Lower lobe of right lung (tissue), 2 donors: ENCODE measurements at regions not wholly inside any gene's neighbourhood (a gene's known extent, or its start where the extent isn't known, plus 50 kb on each side); places are given as distances from the start of the nearest gene placed in this dataset.

Source experiments
- ATAC-seq, 2 donors: fragments of 200-7000 bp; cut with Tn5 transposase; one replicate each; pipeline ENCODE4 v1.9.1; 2020 to 2022; ENCODE audit warnings: mild to moderate bottlenecking in 2 of 2, moderate library complexity in 2 of 2
- DNase-seq: peaks from one replicate; pipeline ENCODE4 v3.0.0-alpha.2; 2020
- H3K27ac ChIP-seq: fragments of 200-600 bp; one replicate; pipeline ENCODE4 v1.8.0; 2022
- H3K27me3 ChIP-seq: fragments of 200-600 bp; one replicate; pipeline ENCODE4 v1.8.0; 2022; ENCODE audit warnings: low read depth
- H3K36me3 ChIP-seq: fragments of 200-600 bp; one replicate; pipeline ENCODE4 v1.8.0; 2022; ENCODE audit warnings: mild to moderate bottlenecking
- H3K4me1 ChIP-seq: fragments of 200-600 bp; one replicate; pipeline ENCODE4 v1.8.0; 2022
- H3K4me3 ChIP-seq: fragments of 200-600 bp; one replicate; pipeline ENCODE4 v1.8.0; 2022; ENCODE audit warnings: mild to moderate bottlenecking
- H3K9me3 ChIP-seq: fragments of 200-600 bp; one replicate; pipeline ENCODE4 v1.8.0; 2022
- intact Hi-C: fragments of 100-400 bp; cut with DNase I; formaldehyde crosslinking; loops from one replicate; pipeline ENCODE4 v1.11.0; 2022
- TF ChIP-seq, protein P1 (sequence below): fragments of 200-600 bp; IDR thresholded peaks from one replicate; pipeline ENCODE4 v1.8.0; 2022; ENCODE audit warnings: antibody characterized with exemption, mild to moderate bottlenecking
- donor health status: DM: no; HTN: yes; CAD: no; lungs with severe emphysema.

DNA sequence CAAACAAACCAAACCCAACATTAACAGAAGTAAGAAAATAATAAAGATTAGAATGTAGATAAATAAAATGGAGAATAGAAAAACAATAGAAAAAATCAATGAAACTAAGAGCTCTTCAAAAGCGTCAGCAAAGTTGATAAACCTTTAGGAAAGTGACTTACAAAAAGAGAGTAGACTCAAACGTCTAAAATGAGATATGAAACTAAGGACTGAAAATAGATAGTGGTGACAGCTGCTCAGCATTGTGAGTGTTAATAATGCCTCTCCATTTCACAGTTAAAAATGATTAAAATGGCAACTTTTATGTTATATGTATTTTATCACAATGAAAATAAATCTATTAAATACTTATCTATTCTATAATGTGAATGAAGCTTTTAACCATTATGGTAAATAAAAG, 125.7 kb upstream of the CPXCR1 start:
- no peak for ATAC-seq
- no peaks in the 10 kb centered on the region for H3K36me3 ChIP-seq
- no peaks in the 10 kb centered on the region for H3K4me1 ChIP-seq
- no peak overlapping the region for H3K27ac ChIP-seq
- no peak for DNase-seq
- no peaks in the 10 kb centered on the region for H3K27me3 ChIP-seq
- no peak overlapping the region for H3K4me3 ChIP-seq
- TF ChIP-seq, protein P1, sequence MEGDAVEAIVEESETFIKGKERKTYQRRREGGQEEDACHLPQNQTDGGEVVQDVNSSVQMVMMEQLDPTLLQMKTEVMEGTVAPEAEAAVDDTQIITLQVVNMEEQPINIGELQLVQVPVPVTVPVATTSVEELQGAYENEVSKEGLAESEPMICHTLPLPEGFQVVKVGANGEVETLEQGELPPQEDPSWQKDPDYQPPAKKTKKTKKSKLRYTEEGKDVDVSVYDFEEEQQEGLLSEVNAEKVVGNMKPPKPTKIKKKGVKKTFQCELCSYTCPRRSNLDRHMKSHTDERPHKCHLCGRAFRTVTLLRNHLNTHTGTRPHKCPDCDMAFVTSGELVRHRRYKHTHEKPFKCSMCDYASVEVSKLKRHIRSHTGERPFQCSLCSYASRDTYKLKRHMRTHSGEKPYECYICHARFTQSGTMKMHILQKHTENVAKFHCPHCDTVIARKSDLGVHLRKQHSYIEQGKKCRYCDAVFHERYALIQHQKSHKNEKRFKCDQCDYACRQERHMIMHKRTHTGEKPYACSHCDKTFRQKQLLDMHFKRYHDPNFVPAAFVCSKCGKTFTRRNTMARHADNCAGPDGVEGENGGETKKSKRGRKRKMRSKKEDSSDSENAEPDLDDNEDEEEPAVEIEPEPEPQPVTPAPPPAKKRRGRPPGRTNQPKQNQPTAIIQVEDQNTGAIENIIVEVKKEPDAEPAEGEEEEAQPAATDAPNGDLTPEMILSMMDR: no peak
- intact Hi-C loops: no loop called here
- no peaks in the 10 kb centered on the region for H3K9me3 ChIP-seq

DNA sequence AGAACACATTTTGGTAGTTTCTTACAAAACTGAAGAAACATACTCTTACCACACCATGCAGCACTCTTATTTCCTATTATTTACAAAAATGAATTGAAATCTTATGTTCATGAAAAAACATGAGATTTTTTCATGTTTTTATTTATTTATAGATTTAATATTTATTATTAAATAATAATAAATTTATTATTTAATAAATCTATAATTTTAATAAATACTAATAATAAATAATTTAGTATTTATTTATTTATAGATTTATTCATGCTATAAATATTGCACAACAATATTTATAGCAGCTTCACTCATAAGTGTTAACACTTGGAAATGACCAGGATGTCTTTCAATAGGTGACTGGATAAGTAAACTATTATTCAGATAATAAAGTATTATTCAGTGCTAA, 91.6 kb upstream of the CPXCR1 start:
- intact Hi-C loops: no loop called here
- TF ChIP-seq, protein P1: no peak
- DNase-seq: no peak

DNA sequence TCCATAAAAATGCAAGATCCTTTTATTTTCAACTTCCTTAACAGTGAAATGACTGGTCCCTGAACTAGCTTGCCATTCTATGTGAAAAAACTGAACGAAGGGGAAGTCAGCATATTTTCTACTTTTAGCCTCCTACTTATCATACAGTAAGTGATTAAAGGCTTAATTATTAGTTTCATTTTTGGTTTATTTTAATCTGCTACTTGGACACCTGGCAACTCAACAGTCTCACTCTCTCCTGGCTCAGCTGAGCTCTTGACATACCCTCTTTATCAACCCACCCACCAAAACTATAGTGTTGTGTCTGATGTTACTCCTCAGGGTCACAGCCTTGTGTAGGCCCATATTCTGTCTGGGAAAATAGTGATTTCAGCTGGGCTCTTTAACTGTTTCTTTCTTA, 86.2 kb upstream of the CPXCR1 start:
- ATAC-seq: no peak
- intact Hi-C loops: no loop called here
- Histone ChIP-seq H3K4me1 (no peaks in the 10 kb centered on the region), H3K9me3 (no peaks in the 10 kb centered on the region), H3K27ac (no peak overlapping the region), H3K27me3 (no peaks in the 10 kb centered on the region), H3K4me3 (no peak overlapping the region), H3K36me3 (no peaks in the 10 kb centered on the region)
- TF ChIP-seq, protein P1: no peak
- no peak for DNase-seq

More for the DNA sequence above, 91.6 kb upstream of the CPXCR1 start:
- ATAC-seq: no peak
- H3K27me3 ChIP-seq: no peaks in the 10 kb centered on the region
- H3K27ac ChIP-seq: no peak overlapping the region
- H3K9me3 ChIP-seq: no peaks in the 10 kb centered on the region
- H3K4me3 ChIP-seq: no peak overlapping the region
- no peaks in the 10 kb centered on the region for H3K4me1 ChIP-seq
- H3K36me3 ChIP-seq: no peaks in the 10 kb centered on the region

DNA sequence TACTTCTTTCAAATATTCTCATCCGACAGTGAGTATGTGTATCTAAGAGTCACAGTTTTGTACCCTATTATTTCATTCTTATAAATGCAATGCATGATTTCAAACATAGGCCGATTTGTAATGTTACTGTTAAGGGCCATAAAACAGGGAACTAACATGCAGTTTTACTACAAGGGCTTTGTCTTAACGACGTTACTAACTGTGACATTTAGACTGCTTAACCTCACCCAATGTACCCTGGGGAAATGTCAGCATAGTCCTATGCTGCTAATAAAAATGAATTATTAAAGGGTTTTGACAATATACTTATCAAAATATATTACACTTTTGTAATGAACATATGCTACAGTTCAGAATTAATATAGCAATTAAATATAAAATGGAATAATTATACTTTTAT, 74.8 kb upstream of the CPXCR1 start:
- H3K36me3 ChIP-seq: no peaks in the 10 kb centered on the region
- no peaks in the 10 kb centered on the region for H3K27me3 ChIP-seq
- intact Hi-C loops: no loop called here
- no peaks in the 10 kb centered on the region for H3K9me3 ChIP-seq
- DNase-seq: no peak
- H3K4me1 ChIP-seq: no peaks in the 10 kb centered on the region
- H3K4me3 ChIP-seq: no peak overlapping the region
- no peak for ATAC-seq
- H3K27ac ChIP-seq: no peak overlapping the region
- TF ChIP-seq, protein P1: no peak
